Hypothalamus (tissue), 51 donors: ENCODE measurements at regions not wholly inside any gene's neighbourhood (a gene's known extent, or its start where the extent isn't known, plus 50 kb on each side); places are given as distances from the start of the nearest gene placed in this dataset.

Source experiments
- DNase-seq, 51 donors: peaks; one replicate each; lab custom pipeline; 2025; lab: John Stamatoyannopoulos, UW

GRCh38 chr22:19620742-19621371 is 93.4 kb upstream of the SEPTIN5 start:
- no peak for DNase-seq

- DNase-seq = no peak
Observed at GRCh38 chr22:19621373-19622060, 92.8 kb upstream of the SEPTIN5 start.

- DNase-seq = no peak
Observed at GRCh38 chr22:19622061-19622441, 92.3 kb upstream of the SEPTIN5 start.

GRCh38 chr22:19625331-19626041 is 88.8 kb upstream of the SEPTIN5 start:
- no peak for DNase-seq

- DNase-seq = no peak
Observed at GRCh38 chr22:19626042-19626587, 88.2 kb upstream of the SEPTIN5 start.

GRCh38 chr22:19626666-19627065 is 87.6 kb upstream of the SEPTIN5 start:
- no peak for DNase-seq

GRCh38 chr22:19628038-19628776 is 86.1 kb upstream of the SEPTIN5 start:
- no peak for DNase-seq

- no peak for DNase-seq
Observed at GRCh38 chr22:19629331-19629719, 85.0 kb upstream of the SEPTIN5 start.

- DNase-seq = peak in 46 of 51 donors; percentile 5 to 82 (median 50)
Observed at GRCh38 chr22:19629720-19630419, 84.4 kb upstream of the SEPTIN5 start.

GRCh38 chr22:19630614-19631013 is 83.7 kb upstream of the SEPTIN5 start:
- no peak for DNase-seq

GRCh38 chr22:19631899-19632667 is 82.2 kb upstream of the SEPTIN5 start:
- DNase-seq = peak in 1 of 51 donors; percentile 6

GRCh38 chr22:19632668-19633148 is 81.6 kb upstream of the SEPTIN5 start:
- no peak for DNase-seq

- no peak for DNase-seq
Observed at GRCh38 chr22:19634226-19634975, 79.9 kb upstream of the SEPTIN5 start.

GRCh38 chr22:19635644-19636043 is 78.7 kb upstream of the SEPTIN5 start:
- DNase-seq = no peak

GRCh38 chr22:19636696-19637407 is 77.5 kb upstream of the SEPTIN5 start:
- DNase-seq = no peak

GRCh38 chr22:19637408-19638281 is 76.7 kb upstream of the SEPTIN5 start:
- no peak for DNase-seq
